Cardiac fibroblast (primary cell): ENCODE measurements at regions not wholly inside any gene's neighbourhood (a gene's known extent, or its start where the extent isn't known, plus 50 kb on each side); places are given as distances from the start of the nearest gene placed in this dataset.

Source experiments
- DNase-seq, 2 donors: peaks; one replicate each; pipeline versions ENCODE4 v3.0.0 to v3.0.0-alpha.2; 2010; ENCODE audit warnings: low read depth in 2 of 2
- H3K4me3 ChIP-seq, 2 donors: replicated peaks in 1 of 2; 1 replicate in 1 of 2; 2 replicates in 1 of 2; pipeline ENCODE4 v1.5.1; 2011; ENCODE audit warnings: low read depth in 2 of 2, low read length in 2 of 2, mild to moderate bottlenecking in 2 of 2, moderate library complexity in 1 of 2
- TF ChIP-seq, protein P1 (sequence below): IDR thresholded peaks from one replicate; pipeline ENCODE4 v1.5.1; 2011; ENCODE audit warnings: low read depth, mild to moderate bottlenecking, low read length, inconsistent platforms

DNA sequence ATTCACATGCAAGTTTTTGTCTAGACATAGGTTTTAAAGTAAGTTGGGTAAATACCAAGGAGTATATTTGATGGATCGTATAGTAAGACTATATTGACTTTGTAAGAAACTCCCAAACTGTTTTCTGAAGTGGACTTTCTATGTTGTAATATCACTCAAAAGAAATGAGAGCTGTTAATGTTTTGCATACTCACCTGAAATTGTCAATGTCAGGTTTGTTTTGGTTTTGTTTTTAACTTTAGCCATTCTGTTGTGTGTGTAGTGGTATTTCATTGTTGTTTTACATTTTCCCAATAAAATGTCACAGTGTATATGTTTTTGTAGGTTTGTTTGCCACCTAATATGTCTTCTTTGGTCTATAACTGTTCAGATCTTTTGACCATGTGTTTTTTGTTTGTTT, 375.7 kb upstream of the CDH9 start:
- no peak overlapping the region for H3K4me3 ChIP-seq
- no peak for DNase-seq
- TF ChIP-seq, protein P1, sequence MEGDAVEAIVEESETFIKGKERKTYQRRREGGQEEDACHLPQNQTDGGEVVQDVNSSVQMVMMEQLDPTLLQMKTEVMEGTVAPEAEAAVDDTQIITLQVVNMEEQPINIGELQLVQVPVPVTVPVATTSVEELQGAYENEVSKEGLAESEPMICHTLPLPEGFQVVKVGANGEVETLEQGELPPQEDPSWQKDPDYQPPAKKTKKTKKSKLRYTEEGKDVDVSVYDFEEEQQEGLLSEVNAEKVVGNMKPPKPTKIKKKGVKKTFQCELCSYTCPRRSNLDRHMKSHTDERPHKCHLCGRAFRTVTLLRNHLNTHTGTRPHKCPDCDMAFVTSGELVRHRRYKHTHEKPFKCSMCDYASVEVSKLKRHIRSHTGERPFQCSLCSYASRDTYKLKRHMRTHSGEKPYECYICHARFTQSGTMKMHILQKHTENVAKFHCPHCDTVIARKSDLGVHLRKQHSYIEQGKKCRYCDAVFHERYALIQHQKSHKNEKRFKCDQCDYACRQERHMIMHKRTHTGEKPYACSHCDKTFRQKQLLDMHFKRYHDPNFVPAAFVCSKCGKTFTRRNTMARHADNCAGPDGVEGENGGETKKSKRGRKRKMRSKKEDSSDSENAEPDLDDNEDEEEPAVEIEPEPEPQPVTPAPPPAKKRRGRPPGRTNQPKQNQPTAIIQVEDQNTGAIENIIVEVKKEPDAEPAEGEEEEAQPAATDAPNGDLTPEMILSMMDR = no peak

DNA sequence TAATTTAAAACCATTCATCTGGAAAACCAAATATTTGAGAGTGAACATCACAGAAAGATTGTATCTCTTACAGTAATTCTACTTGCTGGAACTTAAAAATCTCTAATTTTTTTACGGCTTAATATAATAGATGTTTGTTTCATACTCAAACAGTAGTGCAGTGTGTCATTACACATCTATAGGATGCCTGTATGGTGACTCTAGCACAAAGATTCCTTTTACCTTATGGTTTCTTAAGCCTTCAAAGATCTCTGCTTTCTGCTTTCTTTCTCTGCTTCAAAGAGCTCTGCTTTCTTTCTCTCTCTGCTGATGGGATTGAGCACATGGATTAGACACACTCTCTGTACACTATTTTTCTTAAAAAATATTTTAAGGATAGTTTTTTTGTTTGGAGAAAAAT, 374.0 kb upstream of the CDH9 start:
- no peak for DNase-seq
- TF ChIP-seq, protein P1 = no peak
- no peak overlapping the region for H3K4me3 ChIP-seq

DNA sequence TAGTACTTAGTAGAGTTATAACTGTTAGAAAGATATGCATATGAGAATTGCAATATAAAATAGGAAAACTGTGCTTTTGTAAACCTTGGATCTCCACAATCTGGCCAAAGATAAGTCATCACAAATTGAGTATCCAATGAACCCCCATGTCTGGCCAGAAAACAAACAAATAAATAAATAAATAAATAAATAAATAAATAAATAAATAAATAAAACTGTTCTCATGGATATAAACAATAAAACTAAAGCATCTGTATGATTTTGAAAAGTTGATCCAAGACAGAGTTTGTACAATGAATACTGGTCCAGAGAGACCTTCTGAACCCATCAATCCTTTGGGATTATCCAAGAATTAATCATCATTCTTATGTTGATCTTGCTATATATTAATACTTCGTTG, 367.6 kb upstream of the CDH9 start:
- TF ChIP-seq, protein P1 = no peak
- no peak overlapping the region for H3K4me3 ChIP-seq

DNA sequence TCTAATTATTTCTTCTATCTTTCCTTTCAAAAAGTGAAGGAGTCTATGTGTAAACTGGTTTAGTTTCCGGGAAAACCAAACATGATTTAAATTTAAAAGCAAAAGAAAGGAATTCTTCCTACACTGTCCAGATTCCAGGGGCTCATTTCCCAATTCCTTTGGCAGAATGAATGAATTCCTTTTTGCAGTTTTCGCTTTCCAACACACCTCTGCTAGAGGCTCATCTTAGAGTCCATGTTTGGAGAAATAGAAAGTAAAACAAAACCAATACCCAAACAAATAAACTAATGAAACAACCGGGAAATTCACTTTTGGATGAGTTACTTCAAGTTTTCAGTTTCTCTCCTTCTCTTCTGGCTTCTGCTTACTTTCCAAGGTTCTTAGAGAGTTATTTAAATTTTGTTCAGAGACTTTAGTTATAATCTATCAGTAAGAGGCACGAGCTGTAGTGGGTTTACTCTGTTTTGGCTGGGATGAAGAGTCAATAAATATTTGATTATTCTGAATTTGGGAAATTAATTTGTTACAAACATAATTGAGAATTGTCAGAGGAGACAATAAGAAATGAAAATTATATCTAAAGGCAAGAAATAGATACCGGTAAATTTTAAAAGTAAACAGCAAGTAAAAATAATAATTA, 365.0 kb upstream of the CDH9 start:
- H3K4me3 ChIP-seq = peak overlapping the region in 1 of 2 donors; percentile 20
- DNase-seq = peak; percentile 32 to 54
- TF ChIP-seq, protein P1 = no peak

More for the DNA sequence above, 367.6 kb upstream of the CDH9 start:
- no peak for DNase-seq

DNA sequence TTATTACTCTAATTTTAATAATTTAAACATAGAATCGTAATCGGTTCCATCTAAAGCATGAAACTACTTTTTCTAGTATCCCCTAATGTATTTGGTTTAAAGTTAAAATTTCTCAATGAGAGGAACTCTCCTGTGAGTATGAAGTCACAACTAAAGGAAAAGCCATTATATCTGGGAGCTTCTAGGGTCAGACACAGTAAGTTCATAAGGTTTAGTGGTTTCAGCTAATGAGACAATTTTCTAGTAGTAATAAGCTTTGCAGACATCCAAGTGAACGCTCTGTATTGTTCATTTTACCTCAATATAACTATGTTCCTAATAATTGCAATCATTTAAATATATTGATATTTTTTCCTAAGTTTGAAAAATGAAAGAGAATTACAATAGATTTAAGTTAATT, 364.4 kb upstream of the CDH9 start:
- TF ChIP-seq, protein P1 = no peak
- DNase-seq = peak in 1 of 2 donors; percentile 1
- H3K4me3 ChIP-seq = no peak overlapping the region

DNA sequence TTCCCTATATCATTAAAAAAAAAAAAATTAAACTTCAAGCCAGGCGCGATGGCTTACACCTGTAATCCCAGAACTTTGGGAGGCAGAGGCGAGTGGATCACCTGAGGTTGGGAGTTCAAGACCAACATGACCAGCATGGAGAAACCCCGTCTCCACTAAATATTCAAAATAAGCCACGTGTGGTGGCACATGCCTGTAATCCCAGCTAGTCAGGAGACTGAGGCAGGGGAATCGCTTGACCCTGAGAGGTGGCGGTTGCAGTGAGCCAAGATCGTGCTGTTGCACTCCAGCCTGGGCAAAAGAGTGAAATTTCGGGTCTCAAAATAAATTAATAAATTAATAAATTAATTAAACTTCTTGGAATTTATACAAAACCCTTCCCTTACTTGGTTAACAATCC, 358.6 kb upstream of the CDH9 start:
- H3K4me3 ChIP-seq = no peak overlapping the region
- DNase-seq = no peak
- TF ChIP-seq, protein P1 = no peak

DNA sequence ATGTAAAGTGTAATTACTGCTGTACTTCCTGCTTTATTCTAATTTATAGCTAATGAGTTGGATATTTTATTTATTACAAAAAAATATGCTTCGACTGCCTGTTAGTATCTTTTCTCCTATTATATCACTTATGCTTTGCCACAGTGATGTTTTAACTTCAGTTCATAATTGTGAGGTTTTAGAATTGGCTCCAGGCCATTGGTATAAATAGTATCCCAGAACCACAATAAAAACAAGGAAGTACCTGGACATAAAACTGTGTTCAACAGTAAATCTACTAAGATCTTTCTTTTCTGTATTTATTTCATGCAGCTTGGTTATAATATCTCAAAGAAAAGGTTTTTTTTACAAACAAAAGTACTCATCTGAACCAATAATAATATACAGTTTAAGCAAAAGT, 354.3 kb upstream of the CDH9 start:
- no peak for DNase-seq
- H3K4me3 ChIP-seq = no peak overlapping the region
- TF ChIP-seq, protein P1 = no peak
